Hematopoietic multipotent progenitor cell treated with erythropoietin and hydrocortisone succinate and interleukin-3 and kit ligand, for 8 days (in vitro differentiated cells): ENCODE measurements at regions not wholly inside any gene's neighbourhood (a gene's known extent, or its start where the extent isn't known, plus 50 kb on each side); places are given as distances from the start of the nearest gene placed in this dataset.
"Not testable (repeated sequence)": the region's sequence is repeated elsewhere in the genome, so short reads cannot be mapped to it uniquely, and the experiment has no call there.

Experiments used
- DNase-seq: peaks from one replicate; pipeline ENCODE4 v3.0.0-alpha.2; 2015

DNA sequence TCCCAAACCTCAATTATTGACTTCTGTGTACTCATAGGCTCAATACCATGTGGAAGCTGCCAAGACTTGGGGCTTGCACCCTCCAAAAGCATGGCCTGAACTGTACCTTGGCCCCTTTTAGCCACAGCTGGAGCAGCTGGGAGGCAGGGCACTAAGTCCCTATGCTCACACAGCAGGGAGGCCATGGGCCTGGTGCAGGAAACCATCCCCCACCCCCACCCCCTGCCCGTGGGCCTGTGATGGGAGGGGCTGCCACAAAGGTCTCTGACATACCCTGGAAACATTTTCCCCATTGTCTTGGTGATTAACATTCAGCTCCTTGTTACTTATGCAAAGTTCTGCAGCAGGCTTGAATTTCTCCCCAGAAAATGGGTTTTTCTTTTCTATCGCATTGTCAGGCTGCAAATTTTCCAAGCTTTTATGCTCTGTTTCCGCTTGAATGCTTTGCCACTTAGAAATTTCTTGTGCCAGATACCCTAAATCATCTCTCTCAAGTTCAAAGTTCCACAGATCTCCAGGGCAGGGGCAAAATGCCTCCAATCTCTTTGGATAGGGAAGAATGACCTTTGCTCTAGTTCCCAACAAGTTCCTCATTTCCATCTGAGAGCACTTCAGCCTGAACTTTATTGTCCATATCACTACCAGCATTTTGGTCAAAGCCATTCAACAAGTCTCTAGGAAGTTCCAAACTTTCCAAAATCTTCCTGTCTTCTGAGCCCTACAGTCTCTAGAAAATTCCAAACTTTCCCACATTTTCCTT, 141.8 kb downstream of the AHR start:
- DNase-seq: not testable (repeated sequence)

DNA sequence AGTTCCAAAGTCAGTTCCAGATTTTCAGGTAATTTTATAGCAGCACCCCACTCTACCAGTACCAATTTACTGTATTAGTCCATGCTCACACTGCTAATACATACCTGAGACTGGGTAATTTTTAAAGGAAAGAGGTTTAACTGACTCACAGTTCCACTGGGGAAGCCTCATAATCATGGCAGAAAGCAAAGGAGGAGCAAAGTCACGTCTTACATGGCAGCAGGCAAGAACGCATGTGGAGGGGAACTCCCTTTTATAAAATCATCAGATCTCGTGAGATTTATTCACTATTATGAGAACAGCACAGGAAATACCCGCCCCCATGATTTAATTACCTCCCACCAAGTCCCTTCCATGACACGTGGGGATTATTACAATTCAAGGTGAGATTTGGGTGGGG, 142.4 kb downstream of the AHR start:
- no peak for DNase-seq

DNA sequence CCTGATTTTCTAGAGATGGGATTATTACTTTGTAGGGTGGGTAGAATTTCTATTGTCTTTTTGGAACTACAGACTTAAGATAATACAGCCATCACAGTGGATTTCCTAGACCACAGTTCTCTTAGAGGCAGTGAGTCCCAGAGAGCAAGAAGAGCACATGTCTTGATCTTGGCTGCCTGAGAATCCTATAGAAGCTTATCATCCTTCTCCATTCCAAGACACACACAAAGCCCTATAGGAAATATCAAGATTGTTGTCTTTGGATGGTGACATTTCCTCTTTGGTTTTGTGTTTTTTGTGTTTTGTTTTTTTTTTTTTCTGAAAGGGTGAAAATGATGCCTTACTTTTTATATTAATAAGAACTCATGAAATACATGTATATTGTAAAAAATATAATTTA, 143.1 kb downstream of the AHR start:
- DNase-seq: no peak

DNA sequence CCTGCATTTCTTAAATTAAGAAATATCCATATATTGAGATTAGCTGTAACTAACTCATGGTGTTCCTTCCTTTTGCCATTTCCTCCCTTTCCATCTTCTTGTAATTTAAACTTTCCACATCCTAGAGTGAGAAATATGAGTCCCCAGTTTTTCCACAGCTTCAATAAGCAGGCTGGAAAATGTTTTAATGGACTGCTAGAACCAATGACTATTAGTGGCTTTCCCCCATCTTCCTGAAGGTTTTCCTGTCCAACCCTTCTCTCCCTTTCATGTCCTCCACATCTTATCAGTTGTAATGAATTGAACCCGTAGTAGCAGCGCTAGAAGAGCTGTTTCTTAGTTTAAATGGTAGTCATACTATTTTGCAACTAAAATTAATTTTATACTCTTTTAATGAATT, 145.7 kb downstream of the AHR start:
- DNase-seq: no peak

DNA sequence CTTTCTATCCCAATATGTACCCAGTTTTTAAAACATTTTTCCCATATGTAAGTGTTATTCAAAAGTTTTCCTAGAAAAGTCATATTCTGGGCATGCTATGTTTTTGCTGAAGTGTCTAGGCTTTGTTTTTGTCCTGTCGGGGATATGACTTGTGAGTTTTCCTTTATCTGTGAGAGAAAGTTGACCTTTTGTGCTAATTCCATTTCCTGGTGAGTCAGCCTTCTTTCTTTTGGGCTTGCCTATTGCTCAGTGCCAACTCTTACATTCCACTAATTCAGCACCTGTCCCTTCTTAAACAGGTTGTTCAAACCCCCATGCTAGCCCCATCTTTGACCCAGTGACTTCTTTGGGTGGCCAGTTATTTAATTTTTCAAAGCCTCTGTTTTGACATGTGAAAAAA, 146.2 kb downstream of the AHR start:
- DNase-seq: no peak

DNA sequence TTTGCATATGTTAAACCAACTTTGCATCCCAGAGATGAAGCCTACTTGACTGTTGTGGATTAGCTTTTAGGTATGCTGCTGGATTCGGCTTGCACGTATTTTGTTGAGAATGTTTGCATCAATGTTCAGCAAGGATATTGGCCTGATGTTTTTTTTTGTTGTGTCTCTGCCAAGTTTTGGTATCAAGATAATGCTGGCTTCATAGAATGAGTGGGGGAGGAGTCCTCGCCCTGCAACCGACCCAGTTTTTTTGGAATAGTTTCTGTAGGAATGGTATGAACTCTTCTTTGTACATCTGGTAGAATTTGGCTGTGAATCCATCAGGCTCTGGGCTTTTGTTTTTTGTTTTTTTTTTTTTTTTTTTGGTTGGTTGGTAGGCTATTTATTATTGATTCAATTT, 147.9 kb downstream of the AHR start:
- DNase-seq: no peak

DNA sequence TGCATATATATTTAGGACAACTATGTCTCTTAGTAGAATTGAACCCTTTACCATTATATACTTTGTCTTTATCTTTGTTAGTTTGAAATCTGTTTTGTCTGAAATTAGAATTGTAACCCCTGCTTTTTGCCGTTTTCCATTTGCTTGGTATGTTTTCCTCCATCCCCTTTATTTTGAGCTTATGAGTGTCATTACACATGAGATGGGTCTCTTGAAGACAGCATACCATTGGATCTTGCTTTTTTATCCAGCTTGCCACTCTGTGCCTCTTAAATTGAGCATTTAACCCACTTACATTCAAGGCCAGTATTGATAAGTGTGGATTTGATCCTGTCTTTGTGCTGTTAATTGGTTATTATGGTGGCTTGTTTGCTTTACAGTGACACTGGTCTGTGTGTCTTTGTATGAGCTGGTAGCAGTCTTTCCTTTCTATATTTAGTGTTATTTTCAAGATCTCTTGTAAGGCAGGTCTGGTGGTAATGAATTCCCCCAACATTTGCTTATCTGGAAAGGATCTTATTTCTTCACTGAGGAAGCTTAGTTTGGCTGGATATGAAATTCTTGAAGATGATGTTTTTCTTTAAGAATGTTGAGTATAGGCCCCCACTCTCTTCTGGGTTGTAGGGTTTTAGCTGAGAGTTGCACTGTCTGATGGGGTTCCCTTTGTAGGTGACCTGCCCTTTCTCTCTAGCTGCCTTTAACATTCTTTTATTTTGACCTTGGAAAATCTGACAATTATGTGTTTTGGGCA, 149.5 kb downstream of the AHR start:
- no peak for DNase-seq

DNA sequence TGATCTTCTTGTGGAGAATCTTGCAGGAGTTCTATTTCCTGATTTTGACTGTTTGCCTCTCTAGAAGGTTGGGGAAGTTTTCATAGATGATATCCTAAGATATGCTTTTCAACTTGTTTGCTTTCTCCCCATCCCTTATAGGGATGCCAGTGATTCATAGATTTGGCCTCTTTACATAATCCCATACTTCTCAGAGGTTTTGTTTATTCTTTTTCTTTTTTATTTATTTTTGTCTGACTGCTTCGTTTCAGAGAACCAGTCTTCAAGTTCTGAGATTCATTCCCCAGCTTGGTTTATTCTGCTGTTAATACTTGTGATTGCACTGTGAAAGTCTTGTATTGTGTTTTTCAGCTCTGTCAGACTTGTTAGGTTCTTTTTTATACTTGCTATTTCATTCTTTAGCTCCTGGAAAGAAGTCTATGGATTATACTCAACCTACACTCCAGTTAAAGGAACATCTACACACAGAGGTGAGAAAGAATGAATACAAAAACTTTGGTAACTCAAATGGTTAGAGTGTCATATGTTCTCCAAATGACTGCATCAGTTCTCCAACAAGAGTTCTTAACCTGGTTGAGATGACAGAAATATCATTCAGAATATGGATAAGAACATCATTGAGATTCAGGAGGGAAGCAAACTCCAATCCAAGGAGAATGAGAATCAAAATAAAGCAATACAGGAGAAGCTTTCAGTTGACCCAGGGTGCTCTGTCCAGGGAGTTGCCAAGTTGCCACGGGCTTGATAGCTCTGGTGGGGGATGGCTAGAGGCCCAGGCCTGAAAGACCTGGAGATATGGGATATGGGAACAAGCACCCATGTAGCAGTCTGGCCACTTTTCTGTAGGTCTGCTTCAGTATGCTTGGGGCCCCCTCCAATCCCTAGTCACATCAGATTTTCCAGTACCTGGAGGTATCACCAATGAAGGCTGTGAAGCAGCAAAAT, 150.3 kb downstream of the AHR start:
- no peak for DNase-seq

DNA sequence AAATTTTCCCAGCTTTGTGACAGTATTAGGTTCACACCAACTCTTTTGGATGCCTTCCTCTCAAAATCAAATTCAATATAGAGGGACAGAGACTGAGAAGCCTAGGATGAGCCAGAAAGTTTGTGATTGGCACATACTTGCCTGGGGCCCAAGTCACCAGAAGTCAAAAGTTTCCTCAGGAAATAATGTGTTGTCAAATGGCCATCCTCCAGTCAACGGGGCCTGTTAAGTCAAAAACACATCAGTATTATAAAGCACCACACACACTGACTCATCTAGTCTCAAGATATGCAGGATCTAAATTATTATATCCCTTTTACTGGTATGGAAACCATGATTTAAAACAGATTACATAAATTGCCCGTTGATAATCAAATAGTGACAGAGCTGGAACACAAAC, 158.1 kb downstream of the AHR start:
- no peak for DNase-seq

DNA sequence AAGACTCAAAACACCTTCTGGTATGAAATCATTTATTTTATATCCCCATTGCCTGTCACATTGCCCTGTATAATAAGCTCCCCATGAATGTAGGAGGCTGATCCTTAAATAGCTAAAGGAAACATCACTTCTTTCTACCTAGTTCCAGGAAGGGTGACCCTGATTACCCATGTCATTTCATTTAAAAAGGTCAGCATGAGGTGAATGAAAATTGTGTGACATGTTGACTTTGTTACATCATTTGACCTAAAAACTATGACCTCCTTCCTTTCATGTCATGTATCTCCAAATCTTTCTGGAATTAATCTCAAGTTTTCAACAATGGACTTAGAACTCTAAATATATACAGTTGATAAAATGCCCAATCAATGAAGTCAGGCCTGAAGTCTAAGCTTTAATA, 161.5 kb downstream of the AHR start:
- DNase-seq: no peak

DNA sequence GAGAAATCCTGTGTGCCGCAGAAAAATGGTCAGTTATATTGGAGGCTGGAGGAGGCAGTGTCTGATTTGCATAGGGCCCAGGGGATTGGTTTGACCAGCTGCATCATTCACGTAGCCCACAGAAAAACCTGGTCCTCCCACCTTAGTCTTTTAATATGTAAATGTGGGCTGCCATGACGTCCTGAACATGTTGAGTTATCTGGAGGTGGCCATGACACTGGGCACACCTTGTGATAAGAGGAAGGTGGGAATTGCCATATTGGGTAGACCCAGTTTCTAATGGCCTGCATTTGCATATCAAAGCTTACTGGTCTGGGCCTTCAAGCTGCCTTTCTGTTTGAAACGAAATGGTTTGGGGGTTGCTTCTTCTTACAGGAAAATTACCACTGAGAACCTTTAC, 162.2 kb downstream of the AHR start:
- no peak for DNase-seq

DNA sequence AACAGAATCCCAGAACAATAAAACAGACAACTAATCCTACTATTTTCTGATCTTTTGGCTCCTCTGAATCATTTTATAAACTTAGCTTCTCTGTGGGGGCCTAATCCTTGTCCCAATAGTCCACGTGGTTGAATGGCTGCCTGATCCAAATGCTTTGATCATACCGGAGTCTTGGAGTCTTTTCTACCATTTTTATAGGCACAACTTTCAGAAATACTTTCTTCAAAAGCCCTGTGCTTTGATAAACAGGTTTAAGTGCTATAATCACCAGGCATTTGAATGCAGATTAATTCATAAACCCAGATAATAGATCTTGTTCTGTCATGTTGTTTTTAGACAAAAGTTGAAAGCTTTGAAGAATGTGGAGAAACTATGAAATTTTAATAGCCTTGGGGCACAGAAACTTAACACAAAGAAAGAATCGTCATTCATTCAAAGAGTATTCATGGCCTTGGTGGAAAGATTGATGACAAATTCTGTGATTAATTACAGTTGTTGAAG, 163.7 kb downstream of the AHR start:
- DNase-seq: no peak

DNA sequence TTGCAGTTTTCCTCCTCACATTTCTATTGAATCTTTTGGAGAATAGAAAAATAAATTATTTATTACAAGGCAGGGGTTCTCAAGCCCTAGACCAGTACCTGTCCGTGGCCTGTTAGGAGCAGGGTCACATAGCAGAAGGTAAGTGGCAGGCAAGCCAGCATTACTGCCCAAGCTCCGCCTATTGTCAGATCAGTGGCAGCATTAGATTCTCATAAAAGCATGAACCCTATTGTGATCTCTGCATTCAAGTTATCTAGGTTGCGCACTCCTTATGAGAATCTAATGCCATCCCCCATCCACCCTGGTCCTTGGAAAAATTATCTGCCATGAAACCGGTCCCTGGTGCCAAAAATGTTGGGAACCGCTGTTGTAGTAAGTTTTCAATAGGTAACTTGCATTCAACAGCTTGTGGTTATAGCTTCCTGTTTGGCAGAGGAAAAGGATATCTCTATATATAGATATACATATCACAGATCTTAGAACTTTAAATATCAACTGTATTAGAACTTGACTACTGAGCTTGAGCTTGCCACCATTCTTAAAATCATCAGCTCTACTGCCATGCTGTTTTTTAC, 165.1 kb downstream of the AHR start:
- DNase-seq: no peak

DNA sequence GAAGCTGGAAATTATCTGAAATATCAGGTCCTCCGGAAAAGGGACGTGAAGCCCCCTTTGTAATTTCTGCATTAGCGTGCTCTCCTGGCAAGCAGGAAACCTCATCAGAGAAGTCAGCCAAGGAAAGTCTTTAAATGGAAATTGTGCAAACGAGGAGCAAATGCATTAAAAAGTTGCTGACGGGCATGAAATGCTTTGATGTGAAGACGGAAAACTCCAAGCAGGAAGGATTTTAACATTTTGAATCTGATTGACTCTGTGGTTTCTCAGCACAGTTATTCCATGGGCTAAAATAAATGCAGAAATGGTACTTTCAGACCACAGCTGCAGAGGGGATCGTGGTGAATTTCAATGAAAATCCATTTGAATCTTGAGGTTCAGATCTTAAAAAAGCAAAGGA, 167.8 kb downstream of the AHR start:
- no peak for DNase-seq

DNA sequence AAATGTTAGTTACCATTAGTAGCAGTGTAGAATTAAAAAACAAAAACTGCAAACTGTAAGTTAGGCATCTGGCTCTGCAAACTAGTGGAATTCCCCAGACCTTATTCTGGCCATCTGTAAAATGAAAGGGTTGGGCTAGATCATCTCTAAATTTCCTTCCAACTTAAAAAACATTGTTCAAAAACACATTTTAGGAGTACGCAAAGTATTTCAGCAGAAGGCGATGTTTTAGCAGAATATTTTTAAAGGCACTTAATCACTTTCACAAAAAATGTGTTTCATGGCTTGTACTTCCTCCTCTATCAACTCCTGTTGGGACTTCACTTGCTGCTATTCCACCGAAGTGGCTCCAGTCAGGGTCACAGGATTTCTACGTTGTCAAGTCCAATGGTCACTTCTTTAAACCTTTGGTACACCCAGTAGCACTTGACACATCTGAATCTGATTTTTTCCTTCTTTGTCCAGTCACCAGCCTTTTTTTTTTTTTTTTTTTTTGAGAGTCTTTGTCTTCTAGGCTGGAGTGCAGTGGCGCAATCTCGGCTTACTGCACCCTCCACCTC, 169.0 kb downstream of the AHR start:
- no peak for DNase-seq

DNA sequence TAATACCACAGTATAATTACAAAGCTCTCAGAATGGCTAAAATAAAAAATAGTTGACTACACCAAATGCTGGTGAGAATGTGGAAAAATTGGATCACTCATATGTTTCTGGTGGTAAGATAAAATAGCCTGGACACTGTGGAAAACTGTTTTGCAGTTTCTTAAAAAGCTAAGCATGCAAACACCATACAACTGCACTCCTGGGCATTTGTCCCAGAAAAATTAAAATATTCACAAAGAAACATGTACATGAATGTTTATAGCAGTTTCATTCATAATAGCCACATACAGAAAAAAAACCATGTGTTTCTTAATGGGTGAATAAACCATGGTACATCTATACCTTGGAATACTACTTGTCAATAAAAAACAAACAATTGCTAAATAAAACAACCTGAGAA, 172.9 kb downstream of the AHR start:
- DNase-seq: no peak

DNA sequence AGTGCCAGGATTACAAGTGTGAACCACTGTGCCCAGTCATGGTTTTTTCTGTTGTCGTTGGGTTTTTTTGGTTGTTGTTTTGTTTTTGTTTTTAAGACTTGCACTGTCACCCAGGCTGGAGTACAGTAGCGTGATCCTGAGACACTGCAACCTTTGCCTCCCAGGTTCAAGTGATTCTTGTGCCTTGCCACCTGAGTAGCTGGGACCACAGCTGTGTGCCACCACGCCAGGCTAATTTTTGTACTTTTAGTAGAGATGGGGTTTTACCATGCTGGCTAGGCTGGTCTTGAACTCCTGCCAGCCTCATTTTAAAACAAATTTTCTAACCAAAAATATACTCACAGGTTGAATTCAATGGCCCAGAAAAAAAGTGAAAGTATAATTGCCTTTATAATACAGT, 174.1 kb downstream of the AHR start:
- DNase-seq: no peak

DNA sequence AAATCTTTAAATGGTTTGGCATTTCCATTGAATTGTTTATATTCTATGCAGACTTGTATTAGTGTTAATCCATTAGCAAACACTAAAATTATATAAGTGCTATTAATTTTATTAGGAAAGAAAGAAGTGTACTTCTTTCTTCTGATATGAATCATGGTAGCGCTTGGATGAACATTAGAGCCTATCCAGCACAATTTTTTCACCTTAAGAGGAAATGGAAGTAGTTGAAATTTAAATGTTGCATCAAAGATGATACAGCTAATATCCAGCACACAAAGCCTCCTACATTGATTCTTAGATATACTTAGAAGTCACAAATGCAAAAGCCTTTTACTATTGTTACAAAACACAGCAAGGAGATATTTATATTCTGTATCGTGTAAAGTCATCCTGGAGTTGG, 174.5 kb downstream of the AHR start:
- no peak for DNase-seq

DNA sequence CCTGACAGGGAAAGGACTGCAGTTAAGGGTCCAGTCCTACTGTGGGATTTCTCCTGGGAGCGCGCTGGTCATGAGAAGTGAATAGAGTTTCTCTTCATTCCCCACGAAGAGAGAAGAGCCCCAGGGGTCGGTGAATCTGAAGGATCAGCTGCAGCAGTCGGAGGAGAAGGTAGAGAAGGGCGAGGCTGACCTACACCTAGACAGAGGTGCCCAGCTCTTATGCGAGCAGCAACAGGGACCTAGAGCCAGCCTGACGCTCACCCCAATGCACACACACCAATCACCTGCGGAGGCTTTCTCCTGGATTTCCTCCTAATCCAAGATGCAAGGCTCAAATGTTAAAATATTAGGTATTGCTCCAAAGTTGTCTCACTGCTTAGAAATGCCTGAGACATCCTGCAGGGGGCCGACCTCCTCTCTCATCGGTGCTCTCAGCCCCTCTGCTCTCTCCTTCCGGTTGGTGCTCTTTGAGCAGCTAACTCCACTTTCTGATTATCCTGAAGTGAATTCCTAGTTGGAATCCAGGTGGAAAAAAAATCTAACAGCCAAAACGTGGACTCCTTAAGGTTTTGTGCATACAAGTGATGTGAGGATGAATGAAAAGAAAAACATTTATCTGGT, 176.4 kb downstream of the AHR start:
- DNase-seq: no peak

DNA sequence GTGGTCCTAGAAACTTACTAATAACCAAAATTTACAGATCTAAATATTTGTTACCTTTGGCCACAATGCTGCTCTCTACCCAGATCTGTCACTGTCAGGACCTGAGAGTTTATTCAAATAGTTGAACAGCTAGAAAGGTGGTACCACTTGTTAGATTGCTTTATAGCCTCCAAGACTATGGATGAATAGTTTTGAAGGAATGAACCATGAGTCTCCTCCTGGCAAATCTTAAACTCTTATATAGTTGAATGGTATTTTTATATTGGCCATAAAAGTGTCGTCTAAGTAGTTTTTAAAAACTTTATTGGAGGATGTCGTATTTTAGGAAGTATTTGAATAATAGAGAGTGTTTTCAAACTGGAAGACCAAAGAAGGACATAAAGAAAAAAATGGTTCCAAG, 178.7 kb downstream of the AHR start:
- no peak for DNase-seq

DNA sequence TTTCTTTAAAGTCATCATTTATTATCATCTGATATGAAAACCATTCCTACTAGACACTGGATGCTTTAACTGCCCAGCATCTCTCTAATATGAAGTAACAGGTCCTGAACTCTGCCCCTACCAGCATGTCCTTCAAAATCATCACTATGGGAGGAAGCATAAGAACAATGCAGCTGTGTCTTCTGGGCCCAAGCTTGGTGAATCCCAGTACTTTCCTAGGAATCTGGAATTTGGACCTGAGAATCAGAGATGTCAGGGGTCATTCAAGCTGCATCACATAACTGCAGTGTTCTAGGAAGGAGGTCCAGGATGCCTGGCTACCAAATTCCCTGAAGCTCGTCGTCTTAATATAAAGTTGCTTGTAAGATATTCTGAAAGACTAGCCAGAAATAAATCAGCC, 182.7 kb downstream of the AHR start:
- DNase-seq: no peak

DNA sequence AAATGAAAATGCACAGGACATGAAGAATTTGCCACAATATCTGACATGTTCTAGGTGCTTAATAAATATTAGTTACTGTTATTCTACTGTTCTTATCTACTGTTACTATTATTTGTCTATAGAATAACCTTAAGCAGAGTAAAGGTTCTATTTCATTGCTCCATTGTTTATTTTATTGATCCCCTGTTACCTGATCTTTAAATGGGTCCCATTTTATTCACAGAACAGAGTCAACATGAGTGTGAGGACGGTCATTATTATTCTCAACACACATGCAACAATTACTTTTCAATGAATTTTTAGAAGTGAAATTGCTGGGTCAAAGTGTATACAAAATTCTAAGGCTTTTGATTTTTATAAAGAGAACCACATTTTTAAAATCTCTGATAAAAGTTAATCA, 186.9 kb downstream of the AHR start:
- no peak for DNase-seq
